Esophagus squamous epithelium (tissue), 5 donors: ENCODE measurements at regions not wholly inside any gene's neighbourhood (a gene's known extent, or its start where the extent isn't known, plus 50 kb on each side); places are given as distances from the start of the nearest gene placed in this dataset.

Source experiments
- DNase-seq: peaks from one replicate; lab custom pipeline; 2025; lab: John Stamatoyannopoulos, UW
- H3K27ac ChIP-seq, 4 donors: fragments of 200-600 bp; sonication (generic); one replicate each; pipeline ENCODE4 v1.5.1; 2016 to 2019; ENCODE audit warnings: mild to moderate bottlenecking in 1 of 4
- H3K27me3 ChIP-seq, 4 donors: fragments of 200-600 bp; sonication (generic); 1 replicate in 3 of 4; 2 replicates in 1 of 4; pipeline versions ENCODE4 v1.5.1 to v1.6.0; 2017 to 2021; ENCODE audit warnings: antibody characterized with exemption in 1 of 4
- H3K36me3 ChIP-seq, 3 donors: fragments of 200-600 bp; sonication (generic); one replicate each; pipeline ENCODE4 v1.5.1; 2016 to 2019
- H3K4me1 ChIP-seq, 3 donors: fragments of 200-600 bp; sonication (generic); one replicate each; pipeline ENCODE4 v1.5.1; 2017 to 2019
- H3K4me3 ChIP-seq, 4 donors: fragments of 200-600 bp; sonication (generic); 1 replicate in 3 of 4; 2 replicates in 1 of 4; pipeline ENCODE4 v1.5.1; 2016 to 2019; ENCODE audit warnings: mild to moderate bottlenecking in 2 of 4, moderate library complexity in 1 of 4
- H3K9me3 ChIP-seq, 3 donors: fragments of 200-600 bp; sonication (generic); one replicate each; pipeline ENCODE4 v1.5.1; 2016 to 2019
- CTCF ChIP-seq, 6 experiments: fragments of 450-650 bp in 4 of 6; fragments of 200-600 bp in 2 of 6; sonication (generic) in 2 of 6; IDR thresholded peaks; one replicate each; pipeline ENCODE4 v1.5.1; 2016 to 2019; ENCODE audit warnings: antibody characterized with exemption in 6 of 6, mild to moderate bottlenecking in 4 of 6, moderate library complexity in 4 of 6
- POLR2A ChIP-seq, 4 donors: fragments of 450-650 bp; IDR thresholded peaks; one replicate each; pipeline ENCODE4 v1.6.1; 2017; ENCODE audit warnings: antibody characterized with exemption in 4 of 4, mild to moderate bottlenecking in 4 of 4, moderate library complexity in 3 of 4
- WGBS, 2 donors: methylation state at CpG; one replicate each; pipeline ENCODE4 v1.1.5; 2018; 5-methylcytosine and 5-hydroxymethylcytosine counted together
- intact Hi-C: fragments of 100-400 bp; cut with DNase I; formaldehyde crosslinking; loops from one replicate; pipeline ENCODE4 v1.15.0; 2022
- donor health status: DM: yes; HTN: yes; CAD: no.

DNA sequence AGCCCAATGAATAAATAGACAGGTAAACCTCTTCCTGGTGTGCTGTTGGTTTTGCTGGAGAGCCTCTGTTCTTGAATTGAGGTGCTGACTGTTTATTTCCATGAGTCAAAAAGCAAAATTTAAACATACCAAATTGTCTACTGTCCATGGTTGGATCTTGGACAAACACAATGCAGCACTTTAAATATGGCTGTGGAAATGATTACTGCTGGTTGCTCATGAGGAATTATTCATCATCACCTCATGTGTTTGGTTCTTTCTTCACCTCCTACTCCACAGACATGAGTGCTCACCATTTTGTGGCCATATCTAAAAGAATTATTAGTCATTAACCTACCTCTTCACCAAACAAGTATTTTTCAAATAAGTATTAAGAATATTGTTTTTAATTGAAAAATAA is 85.3 kb upstream of the GALNT5 start:
- H3K27me3 ChIP-seq, result no peaks in the 10 kb centered on the region
- DNase-seq, result no peak
- TF ChIP-seq POLR2A (IDR thresholded peaks at IDR 0.05), result no peak

GRCh38 chr2:157172866-157173578 is 84.5 kb upstream of the GALNT5 start:
- DNase-seq, result no peak
- no peaks in the 10 kb centered on the region for H3K27me3 ChIP-seq
- intact Hi-C loops, result no loop called here
- no peak overlapping the region for H3K4me3 ChIP-seq
- peaks cover 0 to 15% (median 6%) of the 10 kb centered on the region in 3 donors for H3K4me1 ChIP-seq
- no peaks in the 10 kb centered on the region for H3K9me3 ChIP-seq
- no peak for TF ChIP-seq POLR2A (IDR thresholded peaks at IDR 0.05)
- peak overlapping the region in 2 of 4 donors; percentile 40 to 42 for H3K27ac ChIP-seq
- H3K36me3 ChIP-seq, result no peaks in the 10 kb centered on the region
- 34 to 44% methylated on average over 3 of the region's 3 CpGs for WGBS, 2 donors

More for the DNA sequence above, 85.3 kb upstream of the GALNT5 start:
- Histone ChIP-seq H3K4me1 (peaks cover 0 to 15% (median 6%) of the 10 kb centered on the region in 3 donors), H3K4me3 (no peak overlapping the region), H3K36me3 (no peaks in the 10 kb centered on the region), H3K27ac (no peak overlapping the region), H3K9me3 (no peaks in the 10 kb centered on the region)
- intact Hi-C loops, result no loop called here

DNA sequence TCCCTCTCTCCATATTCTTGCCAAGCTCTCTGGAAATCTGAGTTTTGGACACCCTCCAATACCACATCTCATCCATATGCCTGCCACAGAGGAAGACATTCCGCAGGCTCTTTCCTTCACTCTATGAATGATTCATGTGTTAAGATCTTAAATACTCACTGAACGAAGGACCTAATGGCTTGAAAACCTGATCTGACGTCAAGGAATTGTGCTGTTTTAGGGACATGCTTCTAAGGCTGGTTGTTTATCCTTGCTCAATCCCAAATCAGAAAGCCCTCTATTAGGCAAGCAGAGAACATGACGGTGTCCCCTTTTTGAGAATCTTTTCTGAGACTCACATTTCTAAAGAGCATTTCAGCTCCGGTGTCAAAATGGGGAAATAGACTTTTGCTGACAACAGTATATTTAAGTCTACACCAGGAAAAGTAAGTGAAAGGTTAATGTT is 83.7 kb upstream of the GALNT5 start:
- no peak for DNase-seq
- intact Hi-C loops, result no loop called here

DNA sequence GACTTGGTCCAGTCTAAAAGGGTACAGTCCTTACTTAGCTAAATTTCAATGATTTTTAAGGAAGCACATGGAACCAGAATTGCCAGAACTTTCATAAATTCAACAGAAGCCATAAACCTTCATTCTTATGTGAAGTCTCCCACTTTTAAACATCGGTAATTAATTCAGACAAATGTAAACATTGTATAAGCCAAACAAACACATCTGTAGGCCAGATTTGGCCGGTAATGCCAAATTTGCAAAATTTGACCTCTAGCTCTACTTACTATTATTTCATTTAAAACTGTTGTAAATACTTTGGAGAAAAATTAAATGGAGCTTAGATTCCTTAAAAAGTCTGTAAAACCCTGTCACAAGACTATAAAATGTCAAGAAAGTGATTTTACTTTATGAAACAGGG is 83.2 kb upstream of the GALNT5 start:
- no peak for DNase-seq
- 65 to 82% methylated on average over 2 of the region's 2 CpGs for WGBS, 2 donors
- Histone ChIP-seq H3K9me3 (no peaks in the 10 kb centered on the region), H3K4me3 (no peak overlapping the region), H3K27ac (peak overlapping the region in 3 of 4 donors; percentile 49 to 76 (median 54)), H3K4me1 (peaks cover 0 to 15% (median 6%) of the 10 kb centered on the region in 3 donors), H3K27me3 (no peaks in the 10 kb centered on the region), H3K36me3 (no peaks in the 10 kb centered on the region)
- TF ChIP-seq POLR2A (IDR thresholded peaks at IDR 0.05), result no peak
- no peak for TF ChIP-seq CTCF (IDR thresholded peaks at IDR 0.05)
- intact Hi-C loops, result no loop called here

More for the DNA sequence above, 83.7 kb upstream of the GALNT5 start:
- Histone ChIP-seq H3K36me3 (no peaks in the 10 kb centered on the region), H3K4me3 (no peak overlapping the region), H3K4me1 (peaks cover 0 to 15% (median 6%) of the 10 kb centered on the region in 3 donors), H3K9me3 (no peaks in the 10 kb centered on the region), H3K27me3 (no peaks in the 10 kb centered on the region), H3K27ac (peak overlapping the region in 3 of 4 donors; percentile 49 to 76 (median 54))
- TF ChIP-seq CTCF (IDR thresholded peaks at IDR 0.05) (no peak), POLR2A (IDR thresholded peaks at IDR 0.05) (no peak)
- 16 to 34% methylated on average over 3 to 5 of the region's 5 CpGs for WGBS, 2 donors

DNA sequence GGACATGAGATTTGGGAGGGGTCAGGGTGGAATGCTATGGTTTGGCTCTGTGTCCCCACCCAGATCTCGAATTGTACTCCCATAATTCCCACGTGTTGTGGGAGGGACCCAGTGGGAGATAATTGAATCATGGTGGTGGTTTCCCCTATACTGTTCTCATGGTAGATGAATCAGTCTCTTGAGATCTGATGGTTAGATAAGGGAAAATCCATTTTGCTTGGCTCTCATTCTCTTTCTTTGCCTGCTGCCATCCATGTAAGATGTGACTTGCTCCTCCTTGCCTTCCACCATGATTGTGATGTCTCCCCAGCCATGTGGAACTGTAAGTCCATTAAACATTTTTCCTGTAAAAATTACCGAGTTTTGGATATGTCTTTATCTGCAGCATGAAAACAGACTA is 80.9 kb upstream of the GALNT5 start:
- Histone ChIP-seq H3K4me3 (no peak overlapping the region), H3K4me1 (peaks cover 0 to 15% (median 6%) of the 10 kb centered on the region in 3 donors), H3K27me3 (no peaks in the 10 kb centered on the region), H3K27ac (no peak overlapping the region), H3K36me3 (no peaks in the 10 kb centered on the region), H3K9me3 (no peaks in the 10 kb centered on the region)
- WGBS, 2 donors, result 76 to 85% methylated on average over 3 of the region's 3 CpGs
- no peak for DNase-seq
- TF ChIP-seq CTCF (IDR thresholded peaks at IDR 0.05) (no peak), POLR2A (IDR thresholded peaks at IDR 0.05) (no peak)
- intact Hi-C loops, result no loop called here

DNA sequence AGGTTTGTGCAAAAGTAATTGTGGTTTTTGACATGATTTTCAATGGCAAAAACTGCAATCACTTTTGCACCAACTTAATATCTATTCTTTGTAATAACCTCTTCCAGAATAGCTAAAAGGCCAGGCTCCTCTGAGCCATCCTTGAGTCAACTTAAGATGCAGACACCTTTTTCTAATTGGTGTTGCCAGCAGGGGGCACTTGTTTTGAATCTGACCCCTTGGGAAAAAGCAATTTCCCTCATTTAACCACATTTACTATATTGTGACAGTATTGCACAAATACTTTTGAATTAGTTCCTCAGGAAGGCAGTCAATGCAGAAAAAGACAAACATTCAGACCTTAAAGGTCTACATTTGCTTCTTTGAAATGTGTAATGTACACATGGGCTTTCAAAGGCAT is 78.6 kb upstream of the GALNT5 start:
- Histone ChIP-seq H3K36me3 (no peaks in the 10 kb centered on the region), H3K27me3 (no peaks in the 10 kb centered on the region), H3K4me1 (peaks cover 5 to 18% (median 8%) of the 10 kb centered on the region in 3 donors), H3K9me3 (no peaks in the 10 kb centered on the region), H3K27ac (no peak overlapping the region), H3K4me3 (no peak overlapping the region)
- no peak for DNase-seq
- intact Hi-C loops, result no loop called here
- TF ChIP-seq CTCF (IDR thresholded peaks at IDR 0.05) (no peak), POLR2A (IDR thresholded peaks at IDR 0.05) (no peak)
